GM18507 (cell line): ENCODE measurements at regions not wholly inside any gene's neighbourhood (a gene's known extent, or its start where the extent isn't known, plus 50 kb on each side); places are given as distances from the start of the nearest gene placed in this dataset.
"Not testable (repeated sequence)": the region's sequence is repeated elsewhere in the genome, so short reads cannot be mapped to it uniquely, and the experiment has no call there.

ENCODE experiments used
- DNase-seq: peaks from one replicate; pipeline ENCODE4 v3.0.0; 2011; ENCODE audit warnings: low read depth; ENCODE audit not compliant: insufficient read length; ENCODE audit errors: extremely low spot score
- FAIRE-seq: peaks from 2 replicates; lab custom pipeline; 2011; peaks lifted over from hg19 to GRCh38; lab: Jason Lieb, UNC

DNA sequence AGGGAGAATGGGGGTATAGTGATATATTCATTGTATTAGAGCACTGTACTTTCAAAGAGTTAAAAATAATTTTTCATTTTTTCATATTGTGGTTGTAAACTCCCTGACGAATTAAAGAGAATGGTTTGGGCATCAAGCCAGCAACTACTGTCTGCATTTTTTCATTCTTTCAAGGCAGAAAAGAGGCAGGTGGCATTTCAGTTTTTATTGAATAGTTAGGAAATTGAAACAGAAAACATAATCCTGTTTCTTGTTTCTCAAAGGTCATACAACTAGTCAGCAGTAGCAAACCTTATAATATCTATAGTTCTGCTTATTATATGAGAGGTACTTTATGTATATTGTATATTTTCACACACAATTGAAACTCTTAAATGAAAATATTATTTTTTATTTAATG is 303.9 kb upstream of the KCND2 start:
- DNase-seq (no peak), FAIRE-seq (no peak)

DNA sequence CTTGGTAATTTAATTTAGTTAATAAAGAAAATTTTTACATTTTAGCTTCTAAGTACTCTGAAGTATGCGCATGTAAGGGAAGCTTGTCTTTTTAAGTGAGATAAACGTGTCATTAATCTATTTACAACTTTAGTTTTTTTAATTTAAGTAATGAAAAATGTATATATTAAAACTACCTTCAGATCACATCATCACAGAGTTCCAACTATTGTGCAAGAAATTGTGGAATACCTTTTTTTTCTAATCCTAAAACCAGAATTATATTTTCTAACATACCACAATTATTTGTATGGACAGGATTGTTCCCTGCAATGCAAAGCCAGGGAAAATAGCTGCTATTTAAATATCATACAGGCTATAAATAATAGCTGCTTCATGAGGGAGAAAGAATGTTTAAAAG is 303.2 kb upstream of the KCND2 start:
- no peak for DNase-seq
- FAIRE-seq: no peak

DNA sequence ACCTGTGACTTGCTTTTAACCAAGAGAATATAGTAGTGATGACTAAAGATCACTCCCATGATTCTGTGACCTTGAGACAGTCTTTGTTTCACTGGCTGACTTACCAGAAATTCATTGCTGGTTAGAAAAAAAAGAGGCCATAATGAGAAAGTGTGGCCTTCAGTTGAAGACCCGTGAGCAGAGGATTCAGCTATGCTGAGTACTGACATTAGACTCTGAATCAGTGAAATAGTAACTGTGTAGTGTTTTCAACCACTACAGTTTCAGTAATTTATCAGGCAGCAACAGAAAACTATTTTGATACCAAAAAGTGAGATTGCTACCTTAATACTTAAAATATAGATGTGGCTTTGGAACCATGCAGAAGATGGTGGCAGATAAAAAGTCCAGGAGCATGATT is 298.0 kb upstream of the KCND2 start:
- no peak for DNase-seq
- no peak for FAIRE-seq

DNA sequence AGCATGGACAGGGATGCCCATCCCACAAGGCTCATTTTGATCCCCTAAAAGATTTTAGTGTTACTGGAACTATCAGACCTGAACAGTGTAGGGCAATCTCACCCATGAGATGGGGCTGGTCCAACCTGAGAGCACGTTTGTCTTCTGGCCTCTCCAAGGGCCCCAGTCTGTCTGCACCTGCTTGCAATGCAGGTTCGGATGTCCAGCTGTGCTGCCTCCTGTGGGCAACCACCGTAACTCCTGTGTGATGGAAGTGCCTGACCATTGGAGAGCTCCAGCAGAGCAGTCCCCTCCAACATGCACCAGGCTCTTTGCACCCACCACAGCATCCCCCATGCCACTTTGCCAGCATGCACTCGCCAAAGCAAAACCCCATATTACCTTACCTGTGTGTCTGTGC is 290.1 kb upstream of the KCND2 start:
- no peak for FAIRE-seq
- DNase-seq: no peak

DNA sequence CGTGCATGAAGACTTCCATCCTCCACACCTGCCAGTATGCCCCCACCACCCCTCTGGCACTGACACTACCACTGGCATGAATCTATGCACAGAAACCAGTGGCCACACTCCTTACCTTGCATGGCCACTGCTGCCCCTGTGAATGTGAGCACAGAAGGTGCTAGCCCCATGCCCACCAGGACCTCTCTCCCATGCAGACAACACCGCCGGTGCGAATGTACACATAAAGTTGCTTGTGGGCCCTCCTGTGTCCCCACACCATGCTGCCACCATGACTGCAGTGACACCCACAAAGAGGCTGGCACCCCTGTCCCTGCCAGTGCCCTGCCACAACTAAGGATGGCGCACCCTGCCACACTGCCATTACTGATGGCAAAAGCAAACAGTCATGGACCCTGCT is 289.5 kb upstream of the KCND2 start:
- FAIRE-seq (no peak), DNase-seq (no peak)

DNA sequence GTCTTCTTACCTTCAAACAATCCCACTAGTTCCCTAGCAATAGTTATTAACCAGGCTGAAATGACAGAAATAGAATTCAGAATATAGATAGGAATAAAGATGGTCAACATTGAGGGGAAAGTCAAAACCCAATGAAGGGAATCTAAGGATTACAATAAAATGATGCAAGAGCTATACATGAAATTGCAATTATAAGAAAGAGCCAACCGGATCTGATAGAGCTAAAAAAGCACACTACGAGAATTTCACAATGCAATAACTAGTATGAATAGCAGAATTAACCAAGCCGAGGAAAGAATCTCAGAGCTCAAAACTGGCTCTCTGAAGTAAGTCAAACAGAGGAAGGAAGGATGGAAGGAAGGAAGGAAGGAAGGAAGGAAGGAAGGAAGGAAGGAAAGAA is 288.7 kb upstream of the KCND2 start:
- FAIRE-seq (no peak), DNase-seq (no peak)

DNA sequence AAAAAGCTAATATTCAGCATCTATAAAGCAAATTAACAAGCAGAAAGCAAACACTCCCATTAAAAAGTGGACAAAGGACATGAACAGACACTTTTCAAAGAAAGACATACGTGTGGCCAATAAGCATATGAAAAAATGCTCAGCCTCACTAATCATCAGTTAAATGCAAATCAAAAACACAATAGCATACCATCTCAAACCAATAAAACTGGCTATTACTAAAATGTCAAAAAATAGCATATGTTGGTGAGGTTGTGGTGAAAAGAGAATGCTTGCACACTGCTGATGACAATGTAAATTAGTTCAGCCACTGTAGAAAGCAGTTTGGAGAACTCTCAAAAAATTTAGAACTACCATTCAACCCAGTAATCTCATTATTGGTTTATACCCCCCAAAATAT is 284.6 kb upstream of the KCND2 start:
- FAIRE-seq (no peak), DNase-seq (no peak)

DNA sequence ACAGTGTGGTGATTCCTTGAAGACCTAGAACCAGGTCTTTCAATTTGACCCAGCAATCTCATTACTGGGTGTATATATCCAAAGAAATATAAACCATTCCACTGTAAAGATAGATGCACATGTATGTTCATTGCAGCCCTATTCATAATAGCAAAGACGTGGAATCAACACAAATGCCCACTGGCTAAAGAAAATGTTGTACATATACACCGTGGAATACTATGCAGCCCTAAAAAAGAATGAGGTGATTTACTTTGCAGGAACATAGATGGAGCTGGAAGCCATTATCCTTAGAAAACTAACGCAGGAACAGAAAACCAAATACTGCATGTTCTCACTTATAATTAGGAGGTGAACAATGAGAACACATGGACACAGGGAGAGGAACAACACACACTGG is 278.0 kb upstream of the KCND2 start:
- FAIRE-seq: no peak
- no peak for DNase-seq

DNA sequence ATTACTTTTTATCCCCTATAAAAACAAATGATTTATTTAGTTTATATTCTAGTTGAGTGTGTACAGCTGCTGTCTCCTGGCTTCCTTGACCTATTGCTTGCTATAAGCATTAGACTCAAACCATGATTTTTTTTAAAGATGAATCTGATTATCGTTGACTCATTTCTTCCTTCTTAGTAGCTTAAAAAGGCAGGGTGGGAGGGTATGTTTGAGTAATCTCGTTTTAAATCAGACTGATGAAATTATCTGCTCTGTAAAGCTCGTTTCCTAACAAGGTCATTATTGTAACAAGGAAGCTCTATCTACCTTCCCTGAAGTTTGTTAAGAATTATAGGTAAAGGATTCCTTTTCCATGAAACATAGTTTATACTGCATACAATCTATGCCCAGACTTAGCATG is 276.3 kb upstream of the KCND2 start:
- DNase-seq (no peak), FAIRE-seq (no peak)

DNA sequence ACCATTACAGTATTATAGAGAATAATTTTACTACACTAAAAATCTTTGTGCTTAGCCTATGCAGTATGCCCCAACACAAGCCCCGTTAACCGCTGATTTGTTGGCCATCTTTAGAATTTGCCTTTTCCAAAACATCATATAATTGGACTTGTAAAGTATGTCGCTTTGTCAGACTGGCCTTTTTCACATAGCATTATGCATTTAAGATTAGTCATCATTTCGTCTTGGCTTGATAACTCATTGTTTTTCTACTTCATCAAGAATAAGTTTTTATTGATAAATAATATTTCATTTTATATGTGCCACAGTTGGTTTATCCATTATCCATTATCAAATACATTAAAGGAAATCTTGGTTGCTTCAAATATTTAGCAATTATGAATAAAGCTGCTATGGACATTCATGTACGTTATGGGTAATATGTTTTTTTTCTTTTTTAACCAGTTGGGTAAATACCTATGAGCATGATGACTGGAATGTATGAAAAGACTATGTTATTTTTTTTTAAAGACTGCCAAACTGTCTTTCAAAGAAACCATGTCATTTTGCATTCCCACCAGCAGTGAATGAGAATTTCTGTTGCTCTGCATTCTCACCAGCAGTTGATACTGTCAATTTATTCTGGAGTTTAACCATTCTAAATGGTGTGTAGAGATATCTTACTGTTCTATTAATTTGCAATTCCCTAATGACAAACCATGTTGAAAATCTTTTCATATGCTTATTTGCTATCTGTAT is 273.1 kb upstream of the KCND2 start:
- no peak for DNase-seq
- FAIRE-seq: no peak

DNA sequence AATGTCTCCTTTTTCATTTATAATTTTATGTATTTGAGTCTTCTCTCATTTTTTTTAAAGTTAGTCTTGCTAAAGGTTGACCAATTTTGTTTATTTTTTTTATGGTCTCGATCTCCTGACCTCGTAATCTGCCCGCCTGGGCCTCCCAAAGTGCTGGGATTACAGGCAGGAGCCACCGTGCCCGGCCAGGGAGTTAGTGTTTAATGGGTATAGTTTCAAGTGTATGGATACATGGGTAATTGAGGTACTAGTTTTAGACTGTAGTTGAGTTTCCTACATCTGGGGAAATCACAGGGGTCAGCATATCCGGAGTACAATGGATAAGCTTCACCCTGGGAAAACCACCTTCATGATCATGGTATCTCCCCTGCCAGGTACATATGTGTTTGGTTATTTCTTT is 267.3 kb upstream of the KCND2 start:
- no peak for DNase-seq
- FAIRE-seq: no peak

DNA sequence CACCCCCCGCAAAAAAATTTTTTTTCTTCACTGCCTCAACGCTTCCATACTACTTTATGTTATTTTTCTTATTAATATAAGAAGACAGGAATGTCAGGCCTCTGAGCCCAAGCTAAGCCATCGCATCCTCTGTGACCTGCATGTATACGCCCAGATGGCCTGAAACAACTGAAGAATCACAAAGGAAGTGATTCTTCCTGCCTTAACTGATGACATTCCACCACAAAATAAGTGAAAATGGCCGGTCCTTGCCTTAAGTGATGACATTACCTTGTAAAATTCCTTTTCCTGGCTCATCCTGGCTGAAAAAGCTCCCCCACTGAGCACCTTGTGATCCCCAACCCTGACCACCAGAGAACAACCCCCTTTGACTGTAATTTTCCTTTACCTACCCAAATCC is 258.7 kb upstream of the KCND2 start:
- not testable (repeated sequence) for DNase-seq, FAIRE-seq

DNA sequence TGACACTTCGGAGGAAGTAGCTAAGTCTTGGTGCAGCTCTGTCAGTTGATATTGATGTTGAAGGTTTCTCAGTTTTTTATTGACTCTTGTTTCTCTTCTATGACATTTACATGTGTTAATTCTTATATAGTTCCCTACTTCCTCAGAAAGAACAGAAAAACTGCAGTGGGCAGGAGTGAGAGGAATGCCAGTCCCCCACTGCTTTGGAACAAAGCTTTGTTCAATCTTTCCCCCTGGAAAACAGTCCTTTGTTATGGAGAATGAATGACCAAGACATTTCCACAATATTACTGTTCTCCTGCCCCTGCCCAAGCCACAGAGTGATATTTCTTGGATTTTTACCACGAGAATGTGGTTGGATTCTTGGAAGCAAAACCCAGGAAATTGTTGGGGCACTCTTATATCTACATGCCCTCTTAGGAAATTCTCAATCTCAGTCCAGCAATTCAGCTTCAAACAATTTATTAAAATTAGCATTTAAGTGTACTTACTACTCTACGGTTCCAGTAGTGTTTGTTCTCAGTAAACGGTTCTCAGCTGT is 258.0 kb upstream of the KCND2 start:
- DNase-seq: no peak
- no peak for FAIRE-seq

DNA sequence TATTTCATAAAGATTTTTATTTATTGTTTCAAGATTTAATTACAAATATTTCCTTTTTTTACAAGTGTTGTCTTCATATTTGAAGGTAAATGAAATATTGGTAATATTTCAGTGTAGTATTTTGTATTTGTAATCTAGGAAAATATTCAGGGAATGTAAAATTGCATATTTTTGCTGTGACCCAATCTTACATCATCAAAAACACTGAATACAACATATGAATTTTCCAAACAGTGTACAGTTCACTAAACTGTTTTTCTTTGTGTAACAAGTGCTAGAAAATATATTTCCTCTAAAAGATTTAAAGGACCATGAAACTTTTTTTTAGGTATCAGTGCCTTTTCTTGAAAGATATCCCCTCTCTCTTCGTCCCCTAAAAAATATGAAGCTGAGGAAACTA is 251.9 kb upstream of the KCND2 start:
- FAIRE-seq (no peak), DNase-seq (no peak)

DNA sequence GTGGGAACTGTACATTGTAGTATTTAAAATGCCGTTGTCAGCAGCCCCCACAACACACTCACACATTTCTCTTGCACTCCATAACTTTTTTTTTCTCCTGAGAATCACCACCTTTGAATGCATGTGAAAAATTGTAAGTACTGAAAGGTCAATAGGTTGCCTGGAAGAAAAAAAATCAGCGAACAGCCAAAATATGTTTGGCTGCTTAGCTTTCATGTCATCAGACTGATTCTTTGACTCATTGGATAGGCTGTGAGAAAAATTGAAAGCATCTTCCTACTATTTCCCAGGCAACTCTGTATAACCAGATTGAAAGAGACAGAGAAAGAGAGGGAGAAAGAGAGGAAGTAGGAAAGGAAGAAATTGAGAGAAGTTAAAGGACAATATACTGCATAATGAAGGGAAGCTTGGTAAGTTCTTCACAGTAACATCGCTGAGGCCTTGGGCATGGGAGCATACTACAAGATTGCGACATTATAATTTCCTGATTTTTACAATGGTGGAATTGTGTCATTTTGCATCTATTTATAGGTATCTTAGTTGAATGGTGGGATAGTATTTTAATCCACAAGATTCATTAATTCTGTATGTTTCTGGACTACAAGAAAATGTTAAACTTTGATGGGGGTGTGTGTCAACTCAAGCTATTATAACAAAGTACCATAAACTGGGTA is 249.3 kb upstream of the KCND2 start:
- FAIRE-seq: no peak
- DNase-seq: no peak

DNA sequence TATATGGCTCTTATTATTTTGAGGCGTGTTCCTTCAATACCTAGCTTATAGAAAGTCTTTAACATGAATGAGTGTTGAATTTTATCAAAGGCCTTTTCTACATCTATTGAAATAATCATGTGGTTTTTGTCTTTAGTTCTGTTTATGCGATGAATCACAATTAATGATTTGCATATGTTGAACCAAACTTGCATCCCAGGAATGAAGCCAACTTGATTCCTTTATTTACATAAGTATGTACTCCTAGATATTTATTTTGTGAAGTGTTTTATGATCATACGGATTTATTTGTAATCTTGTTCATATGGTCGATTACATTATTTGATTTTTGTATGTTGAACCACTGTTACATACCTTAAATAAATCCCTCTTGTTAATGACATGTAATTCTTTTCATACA is 244.3 kb upstream of the KCND2 start:
- DNase-seq (no peak), FAIRE-seq (no peak)

DNA sequence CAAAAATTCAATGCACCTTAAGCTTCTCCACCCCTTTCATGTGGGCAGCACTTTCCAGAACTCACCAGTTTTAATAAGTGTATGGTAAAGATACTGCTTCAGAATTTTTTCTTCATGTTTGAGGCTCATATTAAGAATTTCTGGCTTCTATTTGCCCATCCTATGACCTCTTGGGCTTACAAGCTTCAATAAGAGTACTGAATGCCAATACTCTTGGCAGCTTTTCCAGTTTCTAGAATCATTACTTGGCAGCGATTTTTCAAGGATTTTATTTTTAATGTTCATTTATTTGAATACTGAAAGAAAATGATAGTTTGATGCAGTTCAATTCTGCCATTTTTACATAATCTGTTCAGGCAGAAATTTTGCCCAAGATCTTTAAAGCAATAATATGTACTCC is 242.1 kb upstream of the KCND2 start:
- FAIRE-seq (no peak), DNase-seq (no peak)

DNA sequence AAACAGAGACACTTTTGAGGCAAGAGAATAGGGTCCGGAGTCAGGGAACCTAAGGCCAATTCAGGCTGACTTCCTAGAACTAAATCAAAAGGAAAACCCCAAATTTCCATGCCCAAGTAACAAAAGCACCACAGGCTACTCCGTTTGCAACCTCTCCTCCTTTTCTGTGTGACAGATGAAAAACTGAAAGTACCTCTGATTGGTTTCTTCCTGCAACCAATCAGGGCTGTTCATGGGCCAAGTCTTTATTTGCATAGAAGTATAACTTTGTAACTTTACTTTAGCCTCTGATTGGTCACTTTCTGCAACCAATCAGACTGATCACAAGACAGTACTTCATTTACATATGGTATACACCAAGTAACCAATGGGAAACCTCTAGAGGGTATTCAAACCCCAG is 239.9 kb upstream of the KCND2 start:
- FAIRE-seq (no peak), DNase-seq (no peak)

DNA sequence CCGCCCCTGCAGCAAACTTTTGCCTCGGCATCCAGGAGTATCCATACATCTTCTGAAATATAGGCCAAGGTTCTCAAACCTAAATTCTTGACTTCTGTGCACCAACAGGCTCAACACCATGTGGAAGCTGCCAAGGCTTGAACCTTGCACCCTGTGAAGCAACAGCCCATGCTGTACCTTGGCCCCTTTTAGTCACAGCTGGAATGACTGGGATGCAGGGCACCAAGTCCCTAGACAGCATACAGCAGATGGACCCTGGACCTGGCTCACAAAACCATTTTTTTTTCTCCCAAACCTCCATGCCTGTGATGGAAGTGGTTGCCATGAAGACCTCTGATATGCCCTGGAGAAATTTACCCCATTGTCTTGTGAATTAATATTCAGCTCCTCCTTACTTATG is 233.8 kb upstream of the KCND2 start:
- no peak for FAIRE-seq
- DNase-seq: no peak

DNA sequence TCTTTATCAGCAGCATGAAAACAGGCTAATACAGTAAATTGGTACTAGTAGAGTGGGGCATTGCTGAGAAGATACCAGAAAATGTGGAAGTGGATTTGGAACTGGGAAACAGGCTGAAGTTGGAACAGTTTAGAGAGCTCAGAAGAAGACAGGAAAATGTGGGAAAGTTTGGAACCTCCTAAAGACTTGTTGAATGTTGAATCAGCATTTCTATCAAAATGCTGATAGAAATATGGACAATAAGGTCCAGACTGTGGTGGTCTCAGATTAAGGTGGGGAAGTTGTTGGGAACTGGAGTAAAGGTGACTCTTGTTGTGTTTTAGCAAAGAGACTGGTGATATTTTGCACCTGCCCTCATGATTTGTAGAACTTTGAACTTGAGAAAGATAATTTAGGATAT is 231.2 kb upstream of the KCND2 start:
- no peak for DNase-seq
- FAIRE-seq: no peak

DNA sequence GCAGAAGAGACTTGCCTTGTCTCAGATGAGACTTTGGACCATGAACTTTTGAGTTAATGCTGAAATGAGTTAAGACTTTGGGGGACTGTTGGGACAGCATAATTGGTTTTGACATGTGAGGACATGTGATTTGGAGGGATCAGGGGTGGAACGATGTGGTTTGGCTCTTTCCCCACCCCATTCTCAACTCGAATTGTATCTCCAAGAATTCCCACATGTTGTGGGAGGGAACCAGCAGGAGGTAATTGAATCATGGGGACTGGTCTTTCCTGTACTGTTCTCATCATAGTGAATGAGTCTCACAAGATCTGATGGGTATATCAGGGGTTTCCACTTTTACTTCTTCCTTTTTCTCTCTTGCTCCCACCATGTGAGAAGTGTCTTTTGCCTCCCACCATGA is 229.7 kb upstream of the KCND2 start:
- no peak for DNase-seq
- no peak for FAIRE-seq
